ENCODE measurements at regions not wholly inside any gene's neighbourhood (a gene's known extent, or its start where the extent isn't known, plus 50 kb on each side); places are given as distances from the start of the nearest gene placed in this dataset.

DNA sequence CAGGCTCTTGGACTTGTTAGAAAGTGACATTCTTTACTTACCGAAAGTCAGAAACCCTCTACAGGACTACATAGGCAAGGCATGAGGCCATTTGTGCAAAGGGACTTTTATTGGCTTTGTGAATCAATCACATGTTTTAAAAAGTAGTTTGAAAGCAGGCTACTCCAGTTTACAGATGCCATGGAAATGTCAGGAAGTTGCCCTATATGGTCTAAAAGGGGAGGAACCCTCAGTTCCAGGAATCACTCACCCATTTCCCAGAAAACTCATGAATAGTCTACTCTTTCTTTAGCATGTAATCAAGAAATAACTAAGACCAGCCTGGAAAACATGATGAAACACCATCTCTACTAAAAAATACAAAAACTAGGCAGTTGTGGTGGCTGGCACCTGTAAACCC is 51.0 kb upstream of the MKRN3 start:
- no peak for DNase-seq

DNA sequence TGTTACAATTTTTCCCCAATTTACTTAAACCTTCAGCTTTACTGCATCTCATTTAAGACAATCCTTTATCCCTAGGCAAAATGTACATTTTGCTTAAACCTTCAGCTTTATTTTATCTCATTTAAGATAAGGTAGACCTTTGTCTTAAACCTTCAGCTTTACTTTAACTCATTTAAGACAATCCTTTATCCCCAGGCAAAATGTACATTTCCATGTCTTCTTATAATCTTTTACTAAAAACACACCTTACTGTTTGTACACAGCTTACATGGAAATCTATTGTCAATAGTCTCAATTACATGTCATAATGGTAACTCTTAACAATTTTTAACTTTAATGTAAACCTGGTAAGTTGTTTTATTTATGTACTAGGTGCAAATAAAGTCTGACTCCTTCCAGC is 58.7 kb upstream of the MKRN3 start:
- no peak for DNase-seq

DNA sequence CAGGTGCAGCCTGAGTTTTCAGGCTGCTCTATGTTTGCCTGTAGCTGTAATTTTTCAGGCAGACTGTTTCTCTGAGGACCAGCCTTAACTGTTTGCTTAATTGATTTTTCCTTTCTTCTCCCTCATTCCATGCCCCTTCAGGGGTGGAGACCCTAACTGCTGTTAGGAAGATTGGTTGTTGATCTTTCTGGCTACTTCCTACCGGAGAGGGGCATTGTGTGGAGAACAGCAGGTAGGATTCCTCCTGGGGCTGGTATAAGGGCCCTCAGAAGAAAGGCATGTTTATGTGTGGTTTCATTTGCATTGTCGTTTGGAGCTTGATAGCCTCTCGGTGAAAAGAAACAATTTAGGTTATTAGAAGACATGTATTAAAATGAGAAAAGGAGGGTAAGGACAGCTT is 56.9 kb upstream of the GOLGA6L2 start:
- peak; percentile 83 for DNase-seq

DNA sequence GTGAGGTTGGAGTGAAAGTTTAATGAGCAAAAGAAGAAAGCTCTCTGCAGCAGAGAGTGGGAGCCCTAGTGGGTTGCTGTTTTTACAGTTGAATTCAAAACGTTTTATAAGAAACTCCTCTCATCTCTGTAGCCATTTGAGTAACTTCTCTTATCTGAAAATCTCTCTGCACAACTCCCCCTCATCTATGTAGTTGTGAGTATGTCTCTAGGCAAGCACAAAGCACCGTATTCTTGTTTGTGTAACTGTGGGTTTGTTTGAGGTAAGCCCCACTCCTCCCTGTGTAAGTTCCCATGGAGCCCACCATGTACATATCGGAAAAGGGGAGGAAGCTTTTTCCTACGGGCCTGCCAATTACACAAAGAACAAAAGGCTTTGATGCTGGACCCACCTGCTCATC is 56.5 kb upstream of the GOLGA6L2 start:
- no peak for DNase-seq

DNA sequence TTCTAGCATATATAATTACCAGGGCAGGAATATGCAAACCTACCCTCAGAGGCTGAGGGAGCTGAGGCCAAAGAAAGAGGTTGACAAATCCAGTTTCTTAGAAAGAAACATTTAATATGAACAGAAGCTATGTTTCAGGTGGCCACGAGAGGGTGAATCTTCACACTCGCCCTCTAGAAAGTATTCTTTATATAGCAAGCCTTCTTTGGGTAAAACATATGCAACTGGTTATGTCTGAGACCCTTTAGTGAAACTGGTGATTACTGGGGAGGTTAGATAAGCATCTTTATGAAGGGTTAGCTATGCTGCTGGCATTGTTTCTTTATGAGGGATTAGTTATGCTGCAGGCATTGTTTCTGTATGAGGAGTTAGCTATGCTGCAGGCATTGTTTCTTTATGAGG is 50.7 kb upstream of the GOLGA6L2 start:
- DNase-seq, result peak; percentile 9
